ENCODE measurements at regions not wholly inside any gene's neighbourhood (a gene's known extent, or its start where the extent isn't known, plus 50 kb on each side); places are given as distances from the start of the nearest gene placed in this dataset.
"Not testable (repeated sequence)": the region's sequence is repeated elsewhere in the genome, so short reads cannot be mapped to it uniquely, and the experiment has no call there.

DNA sequence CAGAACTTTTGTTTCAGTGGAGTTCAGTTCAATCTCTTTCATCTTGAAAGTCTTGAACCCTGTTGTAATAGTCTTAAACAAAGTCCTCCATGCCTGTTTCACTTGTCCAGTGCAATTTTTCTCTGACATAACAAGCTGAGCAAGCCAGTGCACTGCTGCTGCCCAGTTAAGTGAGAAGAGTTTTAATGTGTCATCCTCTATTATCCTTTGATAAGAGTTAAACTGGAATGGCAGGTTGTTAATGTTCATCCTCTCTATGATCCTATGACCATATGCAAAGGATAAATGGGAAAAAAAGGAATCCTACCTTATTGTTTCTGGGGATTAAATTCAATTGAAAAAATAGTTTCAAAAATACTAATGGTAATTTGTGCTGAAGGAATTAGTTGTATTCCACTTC, 197.5 kb downstream of the FRK start (continued):
- TF ChIP-seq, protein P1, sequence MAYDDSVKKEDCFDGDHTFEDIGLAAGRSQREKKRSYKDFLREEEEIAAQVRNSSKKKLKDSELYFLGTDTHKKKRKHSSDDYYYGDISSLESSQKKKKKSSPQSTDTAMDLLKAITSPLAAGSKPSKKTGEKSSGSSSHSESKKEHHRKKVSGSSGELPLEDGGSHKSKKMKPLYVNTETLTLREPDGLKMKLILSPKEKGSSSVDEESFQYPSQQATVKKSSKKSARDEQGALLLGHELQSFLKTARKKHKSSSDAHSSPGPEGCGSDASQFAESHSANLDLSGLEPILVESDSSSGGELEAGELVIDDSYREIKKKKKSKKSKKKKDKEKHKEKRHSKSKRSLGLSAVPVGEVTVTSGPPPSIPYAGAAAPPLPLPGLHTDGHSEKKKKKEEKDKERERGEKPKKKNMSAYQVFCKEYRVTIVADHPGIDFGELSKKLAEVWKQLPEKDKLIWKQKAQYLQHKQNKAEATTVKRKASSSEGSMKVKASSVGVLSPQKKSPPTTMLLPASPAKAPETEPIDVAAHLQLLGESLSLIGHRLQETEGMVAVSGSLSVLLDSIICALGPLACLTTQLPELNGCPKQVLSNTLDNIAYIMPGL (CRISPR knock-in tag; IDR thresholded peaks at IDR 0.05; ENCODE audit: borderline replicate concordance): no peak

DNA sequence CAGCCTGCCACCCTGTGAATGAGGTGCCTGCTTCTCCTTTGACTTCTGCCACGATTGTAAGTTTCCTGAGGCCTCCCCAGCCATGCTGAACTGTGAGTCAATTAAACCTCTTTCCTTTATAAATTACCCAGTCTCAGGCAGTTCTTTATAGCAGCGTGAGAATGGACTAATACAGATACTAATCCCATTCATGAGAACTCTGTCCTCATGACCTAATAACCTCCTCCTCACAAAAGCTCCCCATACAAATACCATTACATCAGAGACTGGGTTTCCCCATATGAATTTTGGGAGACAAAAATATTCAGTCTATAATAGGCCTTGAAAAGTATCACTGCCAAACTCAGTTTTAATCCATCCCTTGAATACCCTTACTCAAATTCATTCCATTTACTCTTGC, 199.0 kb downstream of the FRK start:
- DNase-seq (ENCODE audit: low read depth in 1 of 2, low spot score in 1 of 2); FAIRE-seq; POLR2A ChIA-PET; H3K27ac ChIP-seq; H3K4me3 ChIP-seq; H3K9me3 ChIP-seq; CTCF ChIA-PET; H3K4me1 ChIP-seq; H3K4me2 ChIP-seq; ATAC-seq: not testable (repeated sequence)
- WGBS (ENCODE audit: missing lambda C conversion rate): 3% methylated on average over 2 of the region's 2 CpGs

DNA sequence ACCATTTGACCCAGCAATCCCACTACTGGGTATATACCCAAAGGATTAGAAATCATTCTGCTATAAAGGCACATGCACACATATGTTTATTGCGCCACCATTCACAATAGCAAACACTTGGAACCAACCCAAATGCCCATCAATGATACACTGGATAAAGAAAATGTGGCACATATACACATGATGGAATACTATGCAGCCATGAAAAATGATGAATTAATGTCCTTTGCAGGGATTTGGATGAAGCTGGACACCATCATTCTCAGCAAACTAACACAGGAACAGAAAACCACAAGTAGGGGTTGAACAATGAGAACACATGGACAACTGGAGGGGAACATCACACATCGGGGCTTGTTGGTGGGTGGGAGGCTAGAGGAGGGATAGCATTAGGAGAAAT, 201.1 kb downstream of the FRK start:
- ATAC-seq; FAIRE-seq; H3K4me2 ChIP-seq; H3K27ac ChIP-seq; DNase-seq (ENCODE audit: low read depth in 1 of 2, low spot score in 1 of 2); POLR2A ChIA-PET; CTCF ChIA-PET; H3K4me1 ChIP-seq; H3K9me3 ChIP-seq; H3K4me3 ChIP-seq: not testable (repeated sequence)
- 17% methylated on average over 2 of the region's 2 CpGs for WGBS (ENCODE audit: missing lambda C conversion rate)

DNA sequence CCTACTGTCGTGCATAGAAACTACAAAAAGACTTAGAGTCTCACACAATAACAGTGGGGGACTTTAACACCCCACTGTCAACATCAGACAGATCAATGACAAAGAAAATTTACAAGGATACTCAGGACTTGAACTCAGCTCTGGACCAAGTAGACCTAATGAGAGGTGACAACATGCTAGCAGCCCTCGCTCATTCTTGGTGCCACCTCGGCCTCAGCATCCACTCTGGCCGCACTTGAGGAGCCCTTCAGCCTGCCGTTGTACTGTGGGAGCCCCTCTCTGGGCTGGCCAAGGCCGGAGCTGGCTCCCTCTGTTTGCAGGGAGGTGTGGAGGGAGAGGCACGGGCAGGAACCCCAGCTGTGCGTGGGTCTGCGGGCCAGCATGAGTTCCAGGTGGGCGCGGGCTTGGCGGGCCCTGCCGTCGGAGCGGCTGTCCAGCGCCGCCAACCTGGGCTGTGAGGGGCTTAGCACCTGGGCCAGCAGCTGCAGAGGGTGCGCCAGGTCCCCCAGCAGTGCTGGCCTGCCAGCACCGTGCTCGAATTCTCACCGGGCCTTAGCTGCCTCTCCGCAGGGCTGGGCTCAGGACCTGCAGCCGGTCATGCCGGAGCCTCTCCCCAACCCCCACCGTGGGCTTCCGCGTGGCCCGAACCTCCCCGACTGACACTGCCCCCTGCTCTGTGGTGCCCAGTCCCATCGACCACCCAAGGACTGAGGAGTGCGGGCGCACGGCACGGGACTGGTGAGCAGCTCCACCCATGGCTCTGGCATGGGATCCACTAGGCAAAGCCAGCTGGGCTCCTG, 205.6 kb downstream of the FRK start:
- FAIRE-seq: no peak
- Histone ChIP-seq H3K9me3 (no peaks in the 10 kb centered on the region), H3K4me1 (no peaks in the 10 kb centered on the region), H3K4me3 (no peak overlapping the region), H3K4me2 (no peak overlapping the region), H3K27ac (no peak overlapping the region)
- ChIA-PET POLR2A (no interaction called here), CTCF (no interaction called here)
- no peak for TF ChIP-seq SREBF2 (IDR thresholded peaks at IDR 0.05)
- no peak for DNase-seq (ENCODE audit: low read depth in 1 of 2, low spot score in 1 of 2)
- ATAC-seq: no peak
- 12% methylated on average over 4 of the region's 34 CpGs for WGBS (ENCODE audit: missing lambda C conversion rate)

DNA sequence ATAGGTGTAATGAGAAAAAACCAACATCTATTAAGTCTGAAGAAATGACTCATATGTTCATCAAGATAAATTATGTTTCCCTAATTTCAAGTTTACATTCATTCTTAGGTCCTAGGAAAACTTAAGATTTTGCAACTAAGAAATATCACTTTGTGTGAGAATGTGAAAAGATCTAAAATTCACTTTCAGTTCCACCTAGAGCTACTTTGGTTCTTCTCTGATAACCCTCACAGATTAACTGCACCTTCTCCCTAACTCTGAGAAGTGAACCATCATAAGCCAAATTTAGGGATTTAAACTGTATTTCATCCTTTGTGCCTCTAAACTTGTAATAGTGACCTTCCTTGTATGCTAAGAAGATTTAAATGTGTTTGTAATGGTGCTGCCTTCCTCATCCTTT, 213.0 kb downstream of the FRK start:
- ChIA-PET CTCF (no interaction called here), POLR2A (no interaction called here)
- H3K4me2 ChIP-seq: no peak overlapping the region
- DNase-seq (ENCODE audit: low read depth in 1 of 2, low spot score in 1 of 2) (no peak), ATAC-seq (no peak), FAIRE-seq (no peak)
- TF ChIP-seq PHF8 (IDR thresholded peaks at IDR 0.05; ENCODE audit: borderline replicate concordance, low read depth): no peak
- H3K4me1 ChIP-seq: no peaks in the 10 kb centered on the region
- no peaks in the 10 kb centered on the region for H3K9me3 ChIP-seq
- no peak overlapping the region for H3K27ac ChIP-seq
- no peak overlapping the region for H3K4me3 ChIP-seq

DNA sequence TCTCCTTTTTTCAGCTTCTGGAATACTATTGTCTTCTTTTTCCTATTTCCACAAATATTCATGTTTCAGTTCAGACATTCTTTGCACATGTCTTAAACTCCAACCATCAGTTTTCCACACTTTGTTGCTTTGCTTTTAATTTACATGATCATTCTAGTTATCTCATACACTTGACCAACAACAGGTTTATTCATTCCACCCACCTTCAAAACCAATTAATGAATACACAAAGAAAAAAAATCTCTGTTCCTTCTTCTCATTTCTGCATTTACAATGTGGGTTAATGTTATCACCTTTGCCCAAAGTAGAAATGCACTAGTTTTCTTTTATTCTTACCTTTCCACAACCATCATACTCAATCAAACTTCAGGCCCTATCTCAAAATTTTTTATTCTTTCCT, 216.7 kb downstream of the FRK start:
- no peak for FAIRE-seq
- CTCF ChIA-PET: no interaction called here
- POLR2A ChIA-PET: no interaction called here
- H3K27ac ChIP-seq: no peak overlapping the region
- no peak for ATAC-seq
- DNase-seq (ENCODE audit: low read depth in 1 of 2, low spot score in 1 of 2): no peak
- TF ChIP-seq CHD2 (IDR thresholded peaks at IDR 0.05; ENCODE audit: low read length, partially characterized antibody) (no peak), HDAC2 (IDR thresholded peaks at IDR 0.05) (no peak), RCOR1 (IDR thresholded peaks at IDR 0.05; ENCODE audit: low read depth, low read length) (no peak), MAZ (IDR thresholded peaks at IDR 0.05; ENCODE audit: borderline replicate concordance, low read depth, low read length) (no peak), RAD21 (conservative IDR thresholded peaks at IDR 0.05 in 1 of 2, IDR thresholded peaks at IDR 0.05 in 1 of 2) (no peak), RNF2 (IDR thresholded peaks at IDR 0.05; ENCODE audit: borderline replicate concordance, low read depth) (no peak), MYC (IDR thresholded peaks at IDR 0.05; ENCODE audit: borderline replicate concordance, low read length) (no peak), MAFK (IDR thresholded peaks at IDR 0.05; ENCODE audit: partially characterized antibody) (no peak), HOXB5 (CRISPR knock-in tag; IDR thresholded peaks at IDR 0.05) (no peak), FOXS1 (CRISPR knock-in tag; IDR thresholded peaks at IDR 0.05) (no peak), HOXA7 (CRISPR knock-in tag; IDR thresholded peaks at IDR 0.05) (no peak), SREBF2 (IDR thresholded peaks at IDR 0.05) (no peak), ZFP36 (IDR thresholded peaks at IDR 0.05; ENCODE audit: borderline replicate concordance, partially characterized antibody) (no peak)
- TF ChIP-seq, protein P2, sequence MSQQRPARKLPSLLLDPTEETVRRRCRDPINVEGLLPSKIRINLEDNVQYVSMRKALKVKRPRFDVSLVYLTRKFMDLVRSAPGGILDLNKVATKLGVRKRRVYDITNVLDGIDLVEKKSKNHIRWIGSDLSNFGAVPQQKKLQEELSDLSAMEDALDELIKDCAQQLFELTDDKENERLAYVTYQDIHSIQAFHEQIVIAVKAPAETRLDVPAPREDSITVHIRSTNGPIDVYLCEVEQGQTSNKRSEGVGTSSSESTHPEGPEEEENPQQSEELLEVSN (IDR thresholded peaks at IDR 0.05; ENCODE audit: borderline replicate concordance, low read depth): no peak
- TF ChIP-seq, protein P3, sequence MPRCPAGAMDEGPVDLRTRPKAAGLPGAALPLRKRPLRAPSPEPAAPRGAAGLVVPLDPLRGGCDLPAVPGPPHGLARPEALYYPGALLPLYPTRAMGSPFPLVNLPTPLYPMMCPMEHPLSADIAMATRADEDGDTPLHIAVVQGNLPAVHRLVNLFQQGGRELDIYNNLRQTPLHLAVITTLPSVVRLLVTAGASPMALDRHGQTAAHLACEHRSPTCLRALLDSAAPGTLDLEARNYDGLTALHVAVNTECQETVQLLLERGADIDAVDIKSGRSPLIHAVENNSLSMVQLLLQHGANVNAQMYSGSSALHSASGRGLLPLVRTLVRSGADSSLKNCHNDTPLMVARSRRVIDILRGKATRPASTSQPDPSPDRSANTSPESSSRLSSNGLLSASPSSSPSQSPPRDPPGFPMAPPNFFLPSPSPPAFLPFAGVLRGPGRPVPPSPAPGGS (IDR thresholded peaks at IDR 0.05): no peak
- H3K4me3 ChIP-seq: no peak overlapping the region
- no peak overlapping the region for H3K4me2 ChIP-seq
- no peaks in the 10 kb centered on the region for H3K4me1 ChIP-seq
- no peaks in the 10 kb centered on the region for H3K9me3 ChIP-seq
